HEK293 (cell line): ENCODE measurements at regions not wholly inside any gene's neighbourhood (a gene's known extent, or its start where the extent isn't known, plus 50 kb on each side); places are given as distances from the start of the nearest gene placed in this dataset.

Experiments used
- CTCF ChIA-PET: fragments of 350-600 bp; formaldehyde crosslinking; extraction: SDS; loops from one replicate; lab custom pipeline; 2021; ENCODE audit warnings: antibody characterized with exemption; lab: Yijun Ruan, JAX
- POLR2A ChIA-PET: fragments of 300-600 bp; formaldehyde crosslinking; extraction: SDS; loops from one replicate; lab custom pipeline; 2020; ENCODE audit warnings: antibody characterized with exemption, inconsistent platforms; lab: Yijun Ruan, JAX
- H3K27ac ChIP-seq: fragments of 200-500 bp; sonication (Bioruptor generic); 2 replicates; pipeline ENCODE4 v1.5.1; 2014; ENCODE audit warnings: low read depth, low read length, control low read depth, inconsistent platforms; ENCODE audit errors: extremely low read depth
- H3K36me3 ChIP-seq, 2 experiments: fragments of 200-500 bp in 1 of 2; sonication (Bioruptor generic) in 1 of 2; 1 replicate in 1 of 2; 2 replicates in 1 of 2; pipeline ENCODE4 v1.5.1; 2014 to 2017; ENCODE audit warnings: inconsistent platforms in 2 of 2, low read length in 2 of 2; ENCODE audit not compliant: control insufficient read depth in 2 of 2, insufficient read depth in 1 of 2
- H3K4me1 ChIP-seq: fragments of 200-500 bp; sonication (Bioruptor generic); 2 replicates; pipeline ENCODE4 v1.5.1; 2014; ENCODE audit warnings: mild to moderate bottlenecking, low read length, inconsistent platforms; ENCODE audit not compliant: control insufficient read depth, insufficient read depth
- H3K4me3 ChIP-seq: 2 replicates; pipeline ENCODE4 v1.5.1; 2011; ENCODE audit warnings: low read depth, mild to moderate bottlenecking, control low read depth, low read length, moderate library complexity
- H3K9me3 ChIP-seq: fragments of 200-500 bp; sonication (Bioruptor generic); 2 replicates; pipeline ENCODE4 v1.5.1; 2014; ENCODE audit warnings: low read depth, low read length, inconsistent platforms; ENCODE audit not compliant: control insufficient read depth, insufficient read depth
- GLIS2 ChIP-seq: fragments of 450-650 bp; formaldehyde crosslinking; IDR thresholded peaks from 2 replicates; pipeline ENCODE4 v1.5.1; 2016; ENCODE audit warnings: missing biosample characterization, missing genetic modification characterization
- HOXD13 ChIP-seq: sonication (generic); formaldehyde crosslinking; IDR thresholded peaks from 2 replicates; pipeline ENCODE4 v1.8.0; 2022; ENCODE audit warnings: missing genetic modification reagents, borderline replicate concordance
- KLF1 ChIP-seq: fragments of 450-650 bp; formaldehyde crosslinking; IDR thresholded peaks from 2 replicates; pipeline ENCODE4 v1.5.1; 2016; ENCODE audit warnings: missing biosample characterization, missing genetic modification characterization
- RBAK ChIP-seq: fragments of 450-650 bp; formaldehyde crosslinking; IDR thresholded peaks from 2 replicates; pipeline ENCODE4 v1.5.1; 2016; ENCODE audit warnings: missing biosample characterization, missing genetic modification characterization
- SETDB1 ChIP-seq: IDR thresholded peaks from one replicate; pipeline ENCODE4 v1.6.1; 2017; ENCODE audit warnings: mild to moderate bottlenecking, low read length, moderate library complexity, mixed read lengths; ENCODE audit not compliant: insufficient read length
- YY2 ChIP-seq: fragments of 450-650 bp; formaldehyde crosslinking; IDR thresholded peaks from 2 replicates; pipeline ENCODE4 v1.5.1; 2016; ENCODE audit warnings: missing biosample characterization, missing genetic modification characterization
- ZBTB48 ChIP-seq: fragments of 450-650 bp; formaldehyde crosslinking; IDR thresholded peaks from 2 replicates; pipeline ENCODE4 v1.5.1; 2016; ENCODE audit warnings: missing biosample characterization, missing genetic modification characterization
- ZBTB49 ChIP-seq: fragments of 450-650 bp; formaldehyde crosslinking; IDR thresholded peaks from 2 replicates; pipeline ENCODE4 v1.5.1; 2016; ENCODE audit warnings: missing biosample characterization, missing genetic modification characterization, low read depth
- ZIC2 ChIP-seq: fragments of 450-650 bp; formaldehyde crosslinking; IDR thresholded peaks from 2 replicates; pipeline ENCODE4 v1.5.1; 2016; ENCODE audit warnings: missing biosample characterization, missing genetic modification characterization
- ZNF114 ChIP-seq: fragments of 450-650 bp; formaldehyde crosslinking; IDR thresholded peaks from 2 replicates; pipeline ENCODE4 v1.5.0; 2017; ENCODE audit warnings: missing biosample characterization, missing genetic modification characterization
- ZNF16 ChIP-seq: fragments of 450-650 bp; formaldehyde crosslinking; IDR thresholded peaks from 2 replicates; pipeline ENCODE4 v1.5.1; 2016; ENCODE audit warnings: low read depth, missing biosample characterization, missing genetic modification characterization
- ZNF174 ChIP-seq: fragments of 450-650 bp; formaldehyde crosslinking; IDR thresholded peaks from 2 replicates; pipeline ENCODE4 v1.5.0; 2017; ENCODE audit warnings: missing biosample characterization, mild to moderate bottlenecking, missing genetic modification characterization
- ZNF175 ChIP-seq: fragments of 450-650 bp; formaldehyde crosslinking; IDR thresholded peaks from 2 replicates; pipeline ENCODE4 v1.5.1; 2016; ENCODE audit warnings: missing biosample characterization, missing genetic modification characterization
- ZNF184 ChIP-seq: fragments of 450-650 bp; IDR thresholded peaks from 2 replicates; pipeline ENCODE4 v1.5.1; 2018; ENCODE audit warnings: missing biosample characterization, mild to moderate bottlenecking, missing genetic modification characterization
- ZNF280D ChIP-seq: fragments of 450-650 bp; formaldehyde crosslinking; IDR thresholded peaks from 2 replicates; pipeline ENCODE4 v1.5.1; 2016; ENCODE audit warnings: missing biosample characterization, missing genetic modification characterization
- ZNF354C ChIP-seq: fragments of 450-650 bp; formaldehyde crosslinking; IDR thresholded peaks from 2 replicates; pipeline ENCODE4 v1.5.1; 2016; ENCODE audit warnings: missing biosample characterization, missing genetic modification characterization, low read depth, borderline replicate concordance
- ZNF449 ChIP-seq: fragments of 450-650 bp; formaldehyde crosslinking; IDR thresholded peaks from 2 replicates; pipeline ENCODE4 v1.5.1; 2017; ENCODE audit warnings: missing biosample characterization, mild to moderate bottlenecking, missing genetic modification characterization, moderate library complexity
- ZNF514 ChIP-seq: fragments of 450-650 bp; formaldehyde crosslinking; IDR thresholded peaks from 2 replicates; pipeline ENCODE4 v1.5.1; 2016; ENCODE audit warnings: missing biosample characterization, missing genetic modification characterization
- ZNF530 ChIP-seq: fragments of 450-650 bp; formaldehyde crosslinking; IDR thresholded peaks from 2 replicates; pipeline ENCODE4 v1.5.1; 2016; ENCODE audit warnings: low read depth, missing biosample characterization, missing genetic modification characterization
- ZNF571 ChIP-seq: fragments of 450-650 bp; formaldehyde crosslinking; IDR thresholded peaks from 2 replicates; pipeline ENCODE4 v1.5.0; 2017; ENCODE audit warnings: missing biosample characterization, missing genetic modification characterization
- ZNF623 ChIP-seq: fragments of 450-650 bp; formaldehyde crosslinking; IDR thresholded peaks from 2 replicates; pipeline ENCODE4 v1.5.1; 2016; ENCODE audit warnings: missing biosample characterization, missing genetic modification characterization
- ZNF792 ChIP-seq: fragments of 450-650 bp; formaldehyde crosslinking; IDR thresholded peaks from 2 replicates; pipeline ENCODE4 v1.5.1; 2016; ENCODE audit warnings: missing biosample characterization, missing genetic modification characterization
- TF ChIP-seq, protein P1 (sequence below): fragments of 450-650 bp; formaldehyde crosslinking; IDR thresholded peaks from 2 replicates; pipeline ENCODE4; 2016; ENCODE audit warnings: missing biosample characterization, missing genetic modification characterization
- TF ChIP-seq, protein P2 (sequence below): fragments of 450-650 bp; formaldehyde crosslinking; IDR thresholded peaks from 2 replicates; pipeline ENCODE4 v1.5.1; 2016; ENCODE audit warnings: missing biosample characterization, missing genetic modification characterization

DNA sequence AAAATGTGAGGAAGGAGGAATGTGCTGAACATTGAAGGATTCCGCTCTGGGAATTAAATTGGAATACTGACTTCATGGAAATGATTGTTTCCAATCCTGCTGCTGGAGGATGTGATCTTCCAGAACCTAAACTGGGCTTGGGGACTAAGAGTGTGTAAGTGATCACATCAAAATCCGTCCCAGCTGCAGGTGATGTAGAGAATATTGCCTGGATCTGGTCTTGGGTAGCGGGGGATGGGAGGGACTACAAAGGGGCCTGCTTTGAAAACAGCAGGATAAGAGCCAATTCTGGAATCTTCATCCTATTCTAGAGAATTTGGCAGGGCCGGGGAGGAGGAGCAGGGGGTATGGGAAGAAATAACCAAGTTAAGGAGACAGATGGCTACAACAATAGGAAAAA is 552.2 kb upstream of the FZD8 start:
- CTCF ChIA-PET, result no interaction called here
- POLR2A ChIA-PET, result no interaction called here
- H3K36me3 ChIP-seq, result no peaks in the 10 kb centered on the region
- no peak overlapping the region for H3K4me3 ChIP-seq
- H3K9me3 ChIP-seq, result peaks cover 5% of the 10 kb centered on the region
- H3K27ac ChIP-seq, result no peak overlapping the region
- TF ChIP-seq ZNF16 (tag by site-specific recombination) (no peak), ZNF174 (tag by site-specific recombination) (no peak)
- TF ChIP-seq, protein P1, sequence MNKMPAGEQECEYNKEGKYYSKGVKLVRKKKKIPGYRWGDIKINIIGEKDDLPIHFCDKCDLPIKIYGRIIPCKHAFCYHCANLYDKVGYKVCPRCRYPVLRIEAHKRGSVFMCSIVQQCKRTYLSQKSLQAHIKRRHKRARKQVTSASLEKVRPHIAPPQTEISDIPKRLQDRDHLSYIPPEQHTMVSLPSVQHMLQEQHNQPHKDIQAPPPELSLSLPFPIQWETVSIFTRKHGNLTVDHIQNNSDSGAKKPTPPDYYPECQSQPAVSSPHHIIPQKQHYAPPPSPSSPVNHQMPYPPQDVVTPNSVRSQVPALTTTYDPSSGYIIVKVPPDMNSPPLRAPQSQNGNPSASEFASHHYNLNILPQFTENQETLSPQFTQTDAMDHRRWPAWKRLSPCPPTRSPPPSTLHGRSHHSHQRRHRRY, result no peak
- no peaks in the 10 kb centered on the region for H3K4me1 ChIP-seq

- ChIA-PET CTCF (no interaction called here), POLR2A (no interaction called here)
- H3K4me1 ChIP-seq, result no peaks in the 10 kb centered on the region
- H3K36me3 ChIP-seq, result no peaks in the 10 kb centered on the region
- H3K4me3 ChIP-seq, result no peak overlapping the region
- H3K27ac ChIP-seq, result no peak overlapping the region
- H3K9me3 ChIP-seq, result peaks cover 5% of the 10 kb centered on the region
- no peak for TF ChIP-seq HOXD13
- TF ChIP-seq ZNF792 (tag by site-specific recombination), result no peak
- no peak for TF ChIP-seq ZBTB48 (tag by site-specific recombination)
- 0 out of 2 replicates have a peak, but pooled peaks have one; percentile 48 for TF ChIP-seq ZNF184
- TF ChIP-seq, protein P2, sequence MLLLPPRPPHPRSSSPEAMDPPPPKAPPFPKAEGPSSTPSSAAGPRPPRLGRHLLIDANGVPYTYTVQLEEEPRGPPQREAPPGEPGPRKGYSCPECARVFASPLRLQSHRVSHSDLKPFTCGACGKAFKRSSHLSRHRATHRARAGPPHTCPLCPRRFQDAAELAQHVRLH (tag by site-specific recombination), result 0 out of 2 replicates have a peak, but pooled peaks have one; percentile 22
- no peak for TF ChIP-seq KLF1 (tag by site-specific recombination)
- TF ChIP-seq SETDB1, result peak; percentile 39
- TF ChIP-seq ZNF449 (tag by site-specific recombination), result no peak
- TF ChIP-seq ZNF280D (tag by site-specific recombination), result 0 out of 2 replicates have a peak, but pooled peaks have one; percentile 36
- no peak for TF ChIP-seq ZIC2
These were observed 548.9 kb upstream of the FZD8 start for GRCh38 chr10:36191009-36191408.

GRCh38 chr10:36188461-36188860 is 546.4 kb upstream of the FZD8 start:
- Histone ChIP-seq H3K36me3 (no peaks in the 10 kb centered on the region), H3K9me3 (peaks cover 5% of the 10 kb centered on the region), H3K4me3 (no peak overlapping the region), H3K27ac (no peak overlapping the region), H3K4me1 (no peaks in the 10 kb centered on the region)
- ChIA-PET CTCF (no interaction called here), POLR2A (no interaction called here)
- TF ChIP-seq ZNF354C (tag by site-specific recombination) (no peak), YY2 (tag by site-specific recombination) (no peak), ZNF175 (no peak), RBAK (no peak), ZBTB49 (tag by site-specific recombination) (no peak), ZNF571 (no peak), ZNF623 (tag by site-specific recombination) (no peak), ZNF114 (no peak), ZNF514 (tag by site-specific recombination) (no peak), ZNF530 (no peak), GLIS2 (tag by site-specific recombination) (no peak)
